NT2/D1 (cell line): ENCODE measurements at regions not wholly inside any gene's neighbourhood (a gene's known extent, or its start where the extent isn't known, plus 50 kb on each side); places are given as distances from the start of the nearest gene placed in this dataset.

ENCODE experiments used
- YY1 ChIP-seq: IDR thresholded peaks from 2 replicates; pipeline ENCODE4 v1.6.1; 2011; ENCODE audit not compliant: insufficient read length, insufficient read depth
- ZNF274 ChIP-seq: IDR thresholded peaks from 2 replicates; pipeline ENCODE4 v1.6.1; 2011; ENCODE audit warnings: mild to moderate bottlenecking, low read depth, low read length

DNA sequence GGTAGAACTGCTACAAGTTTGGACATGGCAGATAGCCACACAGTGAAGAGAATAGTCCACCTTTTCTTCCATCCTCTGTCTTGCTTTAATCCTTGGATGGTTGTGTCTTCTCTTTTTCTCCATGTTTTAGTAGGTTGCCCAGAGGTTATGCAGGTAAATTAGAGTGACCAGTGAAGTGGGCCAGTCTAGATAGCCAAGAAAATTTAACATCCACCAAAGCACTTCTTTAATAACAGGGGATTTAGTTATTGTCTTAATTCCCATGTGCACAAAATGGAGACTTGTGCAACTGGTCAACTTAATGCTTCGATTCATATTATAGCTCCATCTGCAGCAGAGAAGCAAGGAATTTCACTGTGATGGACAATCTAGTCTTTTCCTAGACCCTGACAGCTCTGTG, 58.8 kb upstream of the RCN1 start:
- no peak for TF ChIP-seq ZNF274
- no peak for TF ChIP-seq YY1
